HG02973 (cell line): ENCODE measurements at regions not wholly inside any gene's neighbourhood (a gene's known extent, or its start where the extent isn't known, plus 50 kb on each side); places are given as distances from the start of the nearest gene placed in this dataset.
"Not testable (repeated sequence)": the region's sequence is repeated elsewhere in the genome, so short reads cannot be mapped to it uniquely, and the experiment has no call there.

Experiments used
- ATAC-seq: cut with Tn5 transposase; IDR thresholded peaks from one replicate; pipeline ENCODE4 v1.9.1; 2021; ENCODE audit warnings: moderate library complexity; ENCODE audit not compliant: unreplicated experiment

- ATAC-seq = no peak
Observed at GRCh38 chr16:66030036-66030435, 336.5 kb upstream of the CDH5 start.

GRCh38 chr16:66028510-66029216 lies 337.8 kb upstream of the CDH5 start:
- no peak for ATAC-seq

- no peak for ATAC-seq
Observed at GRCh38 chr16:66026787-66027330, 339.6 kb upstream of the CDH5 start.

GRCh38 chr16:66026211-66026610 lies 340.3 kb upstream of the CDH5 start:
- ATAC-seq = no peak

- ATAC-seq = no peak
Observed at GRCh38 chr16:66025751-66026150, 340.7 kb upstream of the CDH5 start.

GRCh38 chr16:66024567-66024966 lies 341.9 kb upstream of the CDH5 start:
- not testable (repeated sequence) for ATAC-seq

- ATAC-seq = no peak
Observed at GRCh38 chr16:66023481-66023880, 343.0 kb upstream of the CDH5 start.

- ATAC-seq = peak; percentile 48
Observed at GRCh38 chr16:66020642-66021041, 345.8 kb upstream of the CDH5 start.

- ATAC-seq = no peak
Observed at GRCh38 chr16:66020046-66020445, 346.4 kb upstream of the CDH5 start.

GRCh38 chr16:66019502-66019901 lies 347.0 kb upstream of the CDH5 start:
- not testable (repeated sequence) for ATAC-seq

- ATAC-seq = no peak
Observed at GRCh38 chr16:66014221-66014620, 352.3 kb upstream of the CDH5 start.

- ATAC-seq = no peak
Observed at GRCh38 chr16:66013486-66013885, 353.0 kb upstream of the CDH5 start.

GRCh38 chr16:66008136-66008535 lies 358.4 kb upstream of the CDH5 start:
- ATAC-seq = no peak

GRCh38 chr16:66007717-66008116 lies 358.8 kb upstream of the CDH5 start:
- no peak for ATAC-seq

GRCh38 chr16:66006485-66006884 lies 360.0 kb upstream of the CDH5 start:
- ATAC-seq = no peak

GRCh38 chr16:66004699-66005098 lies 361.8 kb upstream of the CDH5 start:
- ATAC-seq = no peak

GRCh38 chr16:66003201-66003600 lies 363.3 kb upstream of the CDH5 start:
- ATAC-seq = no peak

GRCh38 chr16:66002601-66003000 lies 363.9 kb upstream of the CDH5 start:
- no peak for ATAC-seq

- ATAC-seq = no peak
Observed at GRCh38 chr16:66001432-66001831, 365.1 kb upstream of the CDH5 start.

- ATAC-seq = no peak
Observed at GRCh38 chr16:65998443-65998842, 368.0 kb upstream of the CDH5 start.

- no peak for ATAC-seq
Observed at GRCh38 chr16:65994291-65994690, 372.2 kb upstream of the CDH5 start.

GRCh38 chr16:65991149-65991701 lies 375.3 kb upstream of the CDH5 start:
- ATAC-seq = no peak
